GM23248 (cell line): ENCODE measurements at regions not wholly inside any gene's neighbourhood (a gene's known extent, or its start where the extent isn't known, plus 50 kb on each side); places are given as distances from the start of the nearest gene placed in this dataset.

Source experiments
- EZH2 ChIP-seq: fragments of 200-600 bp; sonication (generic); IDR thresholded peaks from 2 replicates; pipeline ENCODE4 v1.6.1; 2018; ENCODE audit warnings: antibody characterized with exemption, mild to moderate bottlenecking; ENCODE audit not compliant: insufficient read depth, poor library complexity, severe bottlenecking
- EZH2phosphoT487 ChIP-seq: fragments of 200-600 bp; sonication (generic); IDR thresholded peaks from 2 replicates; pipeline ENCODE4 v1.6.1; 2018; ENCODE audit warnings: antibody characterized with exemption, moderate library complexity, mild to moderate bottlenecking, low read depth; ENCODE audit not compliant: insufficient read depth

- TF ChIP-seq EZH2 (no peak), EZH2phosphoT487 (no peak)
These were observed 174.2 kb downstream of the SOCS6 start for GRCh38 chr18:70463085-70463484.
